Fibroblast of the aortic adventitia (primary cell): ENCODE measurements at regions not wholly inside any gene's neighbourhood (a gene's known extent, or its start where the extent isn't known, plus 50 kb on each side); places are given as distances from the start of the nearest gene placed in this dataset.

Experiments
- DNase-seq: peaks from one replicate; pipeline ENCODE4 v3.0.0-alpha.2; 2010; ENCODE audit warnings: low read depth
- H3K4me3 ChIP-seq: 2 replicates; pipeline ENCODE4 v1.5.1; 2011; ENCODE audit warnings: low read depth, mild to moderate bottlenecking, control low read depth, low read length, moderate library complexity
- TF ChIP-seq, protein P1 (sequence below): IDR thresholded peaks from 2 replicates; pipeline ENCODE4 v1.5.1; 2011; ENCODE audit warnings: mild to moderate bottlenecking, low read length, control low read depth, inconsistent platforms; ENCODE audit not compliant: insufficient read depth

DNA sequence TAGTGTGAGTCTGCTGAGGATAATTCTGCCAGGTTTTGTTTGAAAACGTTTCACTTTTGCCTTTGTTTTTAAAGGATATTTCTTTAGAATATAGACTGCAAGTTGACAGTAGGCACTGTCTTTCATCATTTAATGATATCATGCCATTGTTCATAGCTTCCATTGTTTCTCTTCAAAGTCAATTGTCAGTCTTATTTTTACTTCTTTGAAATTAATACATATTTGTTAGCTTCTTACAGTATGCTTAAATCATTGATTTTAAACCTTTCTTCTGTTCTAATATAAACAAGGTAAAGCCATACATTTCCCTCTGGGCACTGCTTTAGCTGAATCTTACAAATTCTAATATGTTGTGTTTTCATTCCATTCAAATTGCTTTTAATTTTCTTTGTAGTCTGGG is 62.3 kb upstream of the PARVA start:
- no peak overlapping the region for H3K4me3 ChIP-seq
- no peak for DNase-seq

DNA sequence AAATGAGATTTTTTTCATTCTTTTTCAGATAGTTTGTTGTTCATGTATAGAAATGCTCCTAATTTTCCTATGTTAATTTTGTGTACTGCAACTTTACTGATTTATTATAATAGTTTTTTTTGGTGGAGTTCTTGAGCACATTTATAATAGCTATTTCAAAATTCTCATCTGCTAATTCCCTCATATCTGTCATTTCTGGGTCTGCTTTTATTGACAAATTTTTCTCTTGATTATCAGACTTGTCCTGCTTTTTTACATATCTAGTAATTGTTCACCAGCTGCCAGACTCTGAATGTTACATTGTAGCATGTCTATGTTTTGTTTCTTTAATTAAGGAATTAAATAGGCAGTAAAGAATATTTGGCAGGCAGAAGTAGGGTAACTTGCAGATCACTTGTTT is 60.9 kb upstream of the PARVA start:
- no peak for DNase-seq
- H3K4me3 ChIP-seq = no peak overlapping the region
- TF ChIP-seq, protein P1, sequence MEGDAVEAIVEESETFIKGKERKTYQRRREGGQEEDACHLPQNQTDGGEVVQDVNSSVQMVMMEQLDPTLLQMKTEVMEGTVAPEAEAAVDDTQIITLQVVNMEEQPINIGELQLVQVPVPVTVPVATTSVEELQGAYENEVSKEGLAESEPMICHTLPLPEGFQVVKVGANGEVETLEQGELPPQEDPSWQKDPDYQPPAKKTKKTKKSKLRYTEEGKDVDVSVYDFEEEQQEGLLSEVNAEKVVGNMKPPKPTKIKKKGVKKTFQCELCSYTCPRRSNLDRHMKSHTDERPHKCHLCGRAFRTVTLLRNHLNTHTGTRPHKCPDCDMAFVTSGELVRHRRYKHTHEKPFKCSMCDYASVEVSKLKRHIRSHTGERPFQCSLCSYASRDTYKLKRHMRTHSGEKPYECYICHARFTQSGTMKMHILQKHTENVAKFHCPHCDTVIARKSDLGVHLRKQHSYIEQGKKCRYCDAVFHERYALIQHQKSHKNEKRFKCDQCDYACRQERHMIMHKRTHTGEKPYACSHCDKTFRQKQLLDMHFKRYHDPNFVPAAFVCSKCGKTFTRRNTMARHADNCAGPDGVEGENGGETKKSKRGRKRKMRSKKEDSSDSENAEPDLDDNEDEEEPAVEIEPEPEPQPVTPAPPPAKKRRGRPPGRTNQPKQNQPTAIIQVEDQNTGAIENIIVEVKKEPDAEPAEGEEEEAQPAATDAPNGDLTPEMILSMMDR = no peak

More for the DNA sequence above, 62.3 kb upstream of the PARVA start:
- TF ChIP-seq, protein P1 = no peak

DNA sequence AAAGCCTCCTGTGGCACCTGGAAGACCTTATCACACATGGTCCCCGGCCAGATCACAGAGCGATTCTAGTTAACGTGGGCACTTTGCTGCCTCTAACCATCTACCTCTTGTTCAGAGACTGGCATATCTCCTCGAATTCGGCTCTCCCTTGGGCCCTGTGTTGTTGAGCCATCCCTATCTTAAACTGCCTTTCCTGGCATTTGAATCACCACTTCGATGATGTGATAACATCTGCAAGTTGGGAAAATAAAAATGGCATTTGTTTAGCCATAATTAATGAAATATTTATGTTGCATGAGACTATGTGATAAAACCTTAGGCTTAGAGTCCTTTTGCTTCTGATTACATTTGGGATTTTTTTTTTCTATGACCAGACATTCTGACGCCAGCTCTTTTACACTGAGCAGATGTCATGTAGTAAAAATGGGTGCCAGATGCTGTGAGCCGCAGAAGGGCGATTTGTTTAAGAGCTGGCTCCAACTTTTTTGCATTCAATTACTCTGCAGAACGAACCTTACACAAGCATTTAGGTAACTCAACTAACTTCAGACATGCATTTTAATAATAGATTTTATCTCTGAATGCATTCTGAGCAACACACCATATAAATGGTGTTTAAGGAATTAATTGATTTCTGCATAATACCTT is 58.5 kb upstream of the PARVA start:
- H3K4me3 ChIP-seq = no peak overlapping the region
- peak; percentile 93 for DNase-seq

DNA sequence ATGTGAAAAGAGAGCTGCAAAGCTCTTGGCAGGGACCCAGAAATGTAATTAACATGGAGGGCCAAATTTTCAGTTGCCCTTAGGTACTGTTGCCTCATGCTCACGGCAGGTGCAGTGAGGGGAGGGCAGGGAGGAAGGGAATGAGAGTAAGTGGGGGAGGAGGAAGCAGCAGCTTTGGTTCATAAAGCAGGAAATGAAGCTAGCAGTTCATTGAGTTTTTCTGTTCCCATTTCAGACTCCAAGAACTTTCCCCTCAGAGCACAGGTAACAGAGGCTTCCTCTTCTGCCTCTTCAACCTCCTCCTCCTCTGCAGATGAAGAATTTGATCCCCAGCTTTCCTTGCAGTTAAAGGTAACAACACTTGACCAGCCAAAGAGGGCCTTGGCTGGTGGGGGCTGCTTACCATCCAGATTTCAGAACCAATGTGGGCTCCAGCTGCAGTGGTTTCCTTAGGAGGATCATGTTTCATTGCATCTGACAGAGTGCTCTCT is 57.9 kb upstream of the PARVA start:
- TF ChIP-seq, protein P1 = no peak
- DNase-seq = no peak
- H3K4me3 ChIP-seq = no peak overlapping the region

More for the DNA sequence above, 58.5 kb upstream of the PARVA start:
- TF ChIP-seq, protein P1 = no peak

DNA sequence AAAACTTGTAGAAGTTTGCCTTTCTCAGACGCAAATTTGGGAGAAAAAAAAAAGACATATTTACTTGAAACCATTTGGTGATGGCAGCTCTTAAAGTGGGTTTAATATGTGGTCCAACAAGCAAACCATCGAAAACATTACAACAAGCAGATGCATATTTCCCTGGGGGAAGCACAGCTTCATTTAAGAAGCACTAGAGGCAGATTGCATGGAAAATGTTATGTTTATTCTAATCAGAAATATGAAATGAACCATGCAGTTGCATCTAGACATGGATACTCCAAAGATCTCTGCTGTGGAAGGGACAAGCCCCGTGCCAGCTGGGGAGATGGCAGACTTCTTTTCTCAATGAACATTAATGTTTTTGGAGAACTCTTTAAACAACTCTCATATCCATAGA is 57.4 kb upstream of the PARVA start:
- TF ChIP-seq, protein P1 = no peak
- H3K4me3 ChIP-seq = no peak overlapping the region
- no peak for DNase-seq

DNA sequence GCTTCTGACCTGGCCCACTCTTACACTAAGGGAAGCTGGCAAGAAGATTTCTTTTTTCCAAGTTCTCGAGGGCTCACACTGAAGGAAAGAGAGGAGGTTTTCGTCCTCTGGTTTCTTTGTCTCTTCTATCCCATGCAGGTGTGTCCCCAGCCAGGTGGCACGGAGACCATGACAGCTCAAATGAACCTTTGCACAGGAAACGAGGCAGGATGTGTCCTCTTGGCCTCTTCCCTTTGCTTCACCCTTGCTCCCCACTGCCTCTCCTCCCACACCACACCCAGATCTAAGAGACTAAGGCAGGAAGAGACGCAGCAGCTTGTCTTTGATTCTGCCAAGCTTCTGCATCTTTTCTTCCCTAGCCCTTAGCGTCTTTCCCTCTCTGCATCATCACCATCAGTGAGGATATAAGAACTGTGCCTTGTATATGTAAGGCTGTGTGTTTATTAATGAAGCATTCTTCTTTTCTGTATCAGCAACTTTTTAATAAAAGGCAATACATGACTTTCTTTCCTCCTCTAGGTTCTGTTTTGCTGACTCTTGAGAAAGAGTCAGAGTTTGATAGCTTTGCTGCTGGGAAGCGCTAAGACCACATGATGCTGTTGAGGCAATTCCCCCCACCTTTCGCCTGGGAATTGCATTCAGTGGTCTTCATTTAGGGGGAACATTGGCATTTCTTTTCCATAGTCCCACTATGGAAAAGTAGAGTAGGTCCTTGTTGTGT is 56.0 kb upstream of the PARVA start:
- no peak for DNase-seq
- H3K4me3 ChIP-seq = no peak overlapping the region
- TF ChIP-seq, protein P1 = no peak

DNA sequence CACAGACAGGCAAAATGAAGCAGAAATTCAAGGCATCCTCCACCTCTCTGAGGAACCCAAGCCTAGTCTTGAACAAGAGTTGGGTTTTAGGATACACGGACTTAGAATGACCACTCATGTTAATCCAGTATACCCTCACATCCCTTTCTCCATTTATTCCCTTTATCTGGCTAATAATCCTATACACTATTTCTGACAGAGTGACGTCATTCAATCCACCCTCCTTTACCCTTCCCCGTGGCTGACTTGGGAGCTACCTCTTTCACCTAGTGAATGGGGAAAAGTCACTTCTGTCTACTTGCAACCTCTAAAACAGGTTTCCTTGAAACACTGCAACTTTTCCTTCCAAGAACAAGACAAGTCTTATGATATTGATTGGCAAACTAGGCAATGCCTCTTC is 52.8 kb upstream of the PARVA start:
- H3K4me3 ChIP-seq = no peak overlapping the region
- DNase-seq = no peak
- TF ChIP-seq, protein P1 = no peak
